HG02852 (cell line): ENCODE measurements at regions not wholly inside any gene's neighbourhood (a gene's known extent, or its start where the extent isn't known, plus 50 kb on each side); places are given as distances from the start of the nearest gene placed in this dataset.
"Not testable (repeated sequence)": the region's sequence is repeated elsewhere in the genome, so short reads cannot be mapped to it uniquely, and the experiment has no call there.

Experiments used
- ATAC-seq: cut with Tn5 transposase; IDR thresholded peaks from one replicate; pipeline ENCODE4 v1.9.1; 2021; ENCODE audit warnings: mild to moderate bottlenecking, moderate library complexity; ENCODE audit not compliant: unreplicated experiment

- ATAC-seq: peak; percentile 95
These were observed 133.2 kb upstream of the LRRC61 start for GRCh38 chr7:150189963-150190362.

DNA sequence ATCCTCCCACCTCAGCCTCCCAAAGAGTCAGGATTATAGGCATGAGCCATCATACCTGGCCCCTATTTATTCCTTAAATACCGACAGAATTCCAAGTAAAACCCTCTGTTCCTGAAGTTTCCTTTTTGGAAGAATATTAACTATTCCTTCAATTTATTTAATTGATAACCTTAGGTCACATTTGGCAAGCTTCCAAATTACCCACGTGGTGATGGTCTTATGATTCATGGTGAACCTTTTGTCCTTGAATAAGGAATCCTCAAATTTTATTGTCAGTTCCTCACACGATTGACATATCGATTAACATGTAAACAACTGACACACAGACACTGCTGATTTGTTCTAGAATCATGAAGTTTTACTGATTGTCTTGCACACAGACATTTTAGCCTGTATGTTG is 130.6 kb upstream of the LRRC61 start:
- not testable (repeated sequence) for ATAC-seq

DNA sequence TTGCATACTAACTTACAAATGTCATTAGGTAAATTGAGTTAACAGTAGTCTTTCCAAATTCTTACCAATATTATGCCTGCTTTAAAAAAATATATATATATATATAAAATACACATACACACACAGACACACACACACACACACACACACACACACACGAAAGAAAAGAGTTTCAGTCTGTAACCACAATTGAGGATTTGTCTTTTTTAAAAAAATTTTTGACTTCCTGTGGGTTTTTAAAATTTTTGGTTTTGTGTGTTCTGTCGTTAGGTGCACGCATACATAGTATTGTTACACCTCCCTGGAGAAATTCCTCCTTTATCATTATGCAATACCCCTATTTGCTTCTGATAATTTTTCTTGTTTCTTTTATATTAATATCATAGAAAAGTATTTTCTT is 129.3 kb upstream of the LRRC61 start:
- not testable (repeated sequence) for ATAC-seq
